ENCODE measurements at regions not wholly inside any gene's neighbourhood (a gene's known extent, or its start where the extent isn't known, plus 50 kb on each side); places are given as distances from the start of the nearest gene placed in this dataset.

DNA sequence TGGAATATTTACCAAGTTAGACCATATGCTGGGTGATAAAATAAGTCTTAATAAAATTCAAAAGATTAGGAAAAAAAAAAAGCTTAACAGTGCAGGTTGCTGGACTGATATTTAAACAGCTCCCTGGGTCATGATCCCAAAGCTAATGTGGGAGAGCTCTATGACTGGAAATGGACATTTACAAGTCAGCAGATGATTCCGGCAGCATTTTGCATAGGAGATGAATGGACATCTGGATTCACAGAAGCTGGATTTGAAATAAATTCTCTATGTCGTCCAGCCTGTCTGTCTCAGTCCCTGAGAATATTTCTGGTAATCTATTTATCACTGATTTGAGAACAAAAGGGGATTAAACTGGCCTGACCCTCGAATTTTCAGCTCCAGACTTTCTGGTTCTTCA lies 52.3 kb upstream of the KLHL25 start:
- DNase-seq (ENCODE audit: low spot score), result no peak

- DNase-seq (ENCODE audit: low spot score), result no peak
Measured at GRCh38 chr15:85849946-85850345, 55.2 kb upstream of the KLHL25 start.

DNA sequence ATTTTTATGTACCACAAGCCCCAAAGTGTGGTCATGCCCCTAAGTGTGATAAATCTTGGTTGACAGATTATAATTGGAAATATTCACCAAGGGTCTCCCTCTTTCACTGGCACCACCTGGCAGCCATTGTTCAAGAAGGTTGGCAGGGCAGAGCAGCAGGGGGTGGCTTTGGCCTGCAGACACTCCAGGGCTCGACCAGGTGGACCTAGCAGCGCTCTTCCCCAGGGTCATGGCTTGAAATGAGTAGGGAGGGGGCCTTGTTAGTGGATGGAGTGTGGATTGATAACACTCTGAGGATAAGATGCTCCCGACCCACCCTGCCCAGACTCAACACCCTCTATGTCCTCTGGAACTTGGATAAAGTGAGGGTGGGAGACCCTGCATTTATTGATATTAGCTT lies 58.2 kb upstream of the KLHL25 start:
- DNase-seq (ENCODE audit: low spot score), result no peak

- peak; percentile 56 for DNase-seq (ENCODE audit: low spot score)
Measured at GRCh38 chr15:85854345-85855097, 59.8 kb upstream of the KLHL25 start.

- DNase-seq (ENCODE audit: low spot score), result peak; percentile 70
Measured at GRCh38 chr15:85858586-85859375, 64.1 kb upstream of the KLHL25 start.

DNA sequence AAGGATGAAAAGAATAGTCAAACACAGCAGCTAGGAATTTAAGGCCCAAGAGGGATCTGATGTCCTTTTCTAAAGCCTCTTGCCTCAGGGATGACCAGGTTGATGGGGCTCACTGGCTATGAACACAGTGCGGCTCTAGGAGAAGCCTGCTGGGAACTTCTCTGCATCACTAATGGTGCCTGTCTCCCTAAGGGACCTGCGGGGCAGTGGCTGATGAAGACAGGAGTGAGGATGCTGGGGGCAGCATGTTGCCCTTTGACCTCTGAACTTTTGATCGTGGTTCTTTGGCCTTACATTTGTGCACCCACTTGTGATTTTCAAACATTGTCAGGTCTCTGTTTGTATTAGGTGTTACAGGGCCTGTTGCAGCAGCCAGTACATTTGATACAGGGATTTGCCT lies 64.9 kb upstream of the KLHL25 start:
- DNase-seq (ENCODE audit: low spot score), result no peak

DNA sequence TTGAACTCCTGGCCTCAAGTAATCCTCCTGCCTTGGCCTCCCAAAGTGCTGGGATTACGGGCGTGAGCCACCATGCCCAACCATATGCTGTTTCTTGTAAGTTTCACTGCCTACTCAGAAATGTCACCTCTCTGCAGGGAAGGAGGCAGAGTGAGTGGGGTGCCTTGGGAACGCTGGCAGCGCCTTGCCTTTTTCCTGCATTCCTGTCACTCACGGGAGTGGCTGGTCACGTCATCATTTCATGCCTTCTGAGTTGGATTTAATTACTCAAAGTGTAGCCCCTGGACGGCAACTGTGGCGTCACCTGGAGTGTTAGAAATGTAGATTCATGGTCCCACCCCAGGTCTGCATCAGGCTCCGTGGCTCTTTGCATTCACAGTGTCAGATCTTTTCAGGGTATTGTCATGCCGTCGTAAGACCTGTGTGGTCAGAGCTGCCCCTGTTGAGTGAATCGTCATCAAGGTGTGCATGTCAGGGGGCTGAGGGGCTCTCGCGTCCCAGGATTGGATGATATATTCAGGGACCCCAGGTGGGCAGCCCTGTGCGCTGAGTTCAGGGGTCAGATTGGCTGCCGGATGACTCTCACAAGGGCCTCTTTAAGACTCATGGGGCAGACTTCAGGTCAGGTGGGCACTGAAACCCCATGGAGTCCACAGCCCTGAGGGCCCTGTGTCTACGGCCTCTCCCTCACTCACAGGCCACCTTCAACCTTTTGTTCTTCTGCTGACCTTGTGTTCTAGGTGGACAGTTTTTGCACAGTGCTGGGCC lies 65.9 kb upstream of the KLHL25 start:
- DNase-seq (ENCODE audit: low spot score), result no peak

- DNase-seq (ENCODE audit: low spot score), result peak; percentile 63
Measured at GRCh38 chr15:85865070-85865684, 70.5 kb upstream of the KLHL25 start.

DNA sequence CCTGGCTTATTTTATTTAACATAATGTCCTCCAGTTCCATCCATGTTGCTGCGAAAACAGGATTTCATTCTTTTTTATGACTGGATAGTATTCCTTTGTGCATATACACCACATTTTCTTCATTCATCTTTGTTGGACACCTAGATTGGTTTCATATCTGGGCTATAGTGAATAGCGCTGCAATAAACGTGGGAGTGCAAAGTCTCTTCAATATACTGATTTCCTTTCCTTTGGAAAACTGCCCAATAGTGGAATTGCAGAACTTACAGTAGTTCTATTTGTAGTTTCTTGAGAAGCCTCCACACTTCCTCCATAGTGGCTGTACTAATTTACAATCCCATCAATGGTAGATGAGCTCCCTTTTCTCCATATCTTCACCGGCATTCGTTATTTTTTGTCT lies 72.5 kb upstream of the KLHL25 start:
- DNase-seq (ENCODE audit: low spot score), result no peak

GRCh38 chr15:85869124-85869523 lies 74.4 kb upstream of the KLHL25 start:
- DNase-seq (ENCODE audit: low spot score), result no peak

- no peak for DNase-seq (ENCODE audit: low spot score)
Measured at GRCh38 chr15:85870216-85871014, 75.7 kb upstream of the KLHL25 start.

GRCh38 chr15:85871545-85871944 lies 76.8 kb upstream of the KLHL25 start:
- DNase-seq (ENCODE audit: low spot score), result no peak

DNA sequence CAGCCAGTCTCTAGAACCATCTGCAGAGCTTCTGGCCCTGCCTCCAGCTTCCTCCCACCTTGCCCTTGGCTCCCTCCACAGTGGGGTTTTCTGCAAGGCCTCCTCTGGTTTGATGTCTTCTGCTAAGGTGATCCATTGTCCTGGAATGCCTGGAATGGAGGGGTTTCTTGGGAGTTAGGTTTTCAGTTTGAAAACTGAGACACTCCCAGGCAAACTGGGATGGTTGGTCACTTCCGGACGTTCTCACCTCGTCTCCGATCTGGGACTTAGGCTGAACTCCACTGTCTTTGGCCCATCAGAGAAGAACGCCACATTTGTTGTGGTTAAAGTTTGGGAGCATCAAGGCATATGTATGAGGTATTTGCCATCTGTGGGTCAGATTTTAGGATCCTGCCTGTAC lies 77.4 kb upstream of the KLHL25 start:
- DNase-seq (ENCODE audit: low spot score), result no peak

- no peak for DNase-seq (ENCODE audit: low spot score)
Measured at GRCh38 chr15:85874236-85874635, 79.5 kb upstream of the KLHL25 start.

GRCh38 chr15:85875756-85876155 lies 81.0 kb upstream of the KLHL25 start:
- no peak for DNase-seq (ENCODE audit: low spot score)

- no peak for DNase-seq (ENCODE audit: low spot score)
Measured at GRCh38 chr15:85878828-85879225, 84.1 kb upstream of the KLHL25 start.

DNA sequence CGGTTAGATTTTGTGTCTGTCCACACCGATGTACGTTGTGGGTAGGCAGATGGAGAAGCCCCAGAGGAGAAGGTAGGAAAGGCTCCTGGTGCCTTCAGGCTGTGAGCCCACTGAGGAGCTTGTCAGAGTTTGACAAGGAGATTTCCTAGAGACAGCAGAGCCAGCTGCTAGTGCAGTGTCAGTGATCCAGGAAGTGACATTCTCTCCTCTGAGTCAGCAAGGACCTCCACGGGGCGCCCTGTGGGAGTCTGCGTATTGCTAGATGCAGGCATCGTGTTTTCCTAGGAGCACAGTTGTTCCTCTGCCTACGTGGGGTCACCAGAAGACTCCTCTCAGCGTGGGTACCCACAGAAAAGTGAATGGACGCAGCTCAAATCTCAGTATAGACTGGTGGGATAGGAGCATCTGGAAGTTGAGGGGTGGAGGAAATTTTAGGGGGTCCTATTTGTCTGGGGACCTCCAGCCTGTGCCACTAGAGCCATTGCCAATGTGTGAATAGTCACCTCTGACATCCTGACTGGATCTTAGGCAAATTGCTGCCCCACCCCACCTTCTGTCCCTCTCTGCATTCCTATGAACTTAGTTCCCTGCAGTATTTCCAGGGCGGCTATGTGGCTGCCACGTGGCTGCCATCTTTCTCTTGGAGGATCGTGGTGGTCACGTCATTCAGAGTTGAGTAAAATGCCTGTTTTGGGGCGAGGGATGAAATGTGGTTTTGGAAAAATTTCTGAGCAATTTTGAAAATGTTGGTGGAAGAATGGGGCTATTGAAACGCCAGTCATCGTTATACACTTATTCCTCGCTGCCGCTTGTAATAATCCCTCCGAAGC lies 84.8 kb upstream of the KLHL25 start:
- peak; percentile 38 for DNase-seq (ENCODE audit: low spot score)

- no peak for DNase-seq (ENCODE audit: low spot score)
Measured at GRCh38 chr15:85880501-85881190, 85.9 kb upstream of the KLHL25 start.

- DNase-seq (ENCODE audit: low spot score), result no peak
Measured at GRCh38 chr15:85886309-85886811, 91.6 kb upstream of the KLHL25 start.

All from RKO (cell line).